Spleen (tissue), 11 donors: ENCODE measurements at regions not wholly inside any gene's neighbourhood (a gene's known extent, or its start where the extent isn't known, plus 50 kb on each side); places are given as distances from the start of the nearest gene placed in this dataset.
A peak's percentile ranks its signal among the peaks of the same experiment; 100 is the strongest.

ENCODE experiments used
- DNase-seq: peaks from one replicate; pipeline ENCODE4 v3.0.0-alpha.2; 2020
- H3K27ac ChIP-seq, 8 donors: fragments of 200-600 bp; sonication (generic) in 7 of 8; 1 replicate in 4 of 8; 2 replicates in 4 of 8; pipeline versions ENCODE4 v1.5.0 to v1.8.0; 2016 to 2021; ENCODE audit warnings: inconsistent platforms in 4 of 8, mild to moderate bottlenecking in 4 of 8, moderate library complexity in 1 of 8
- H3K27me3 ChIP-seq, 7 donors: fragments of 200-600 bp; sonication (generic) in 6 of 7; replicated peaks in 1 of 7; 1 replicate in 4 of 7; 2 replicates in 3 of 7; pipeline versions ENCODE4 v1.5.0 to v1.8.0; 2016 to 2021; ENCODE audit warnings: inconsistent platforms in 3 of 7, mild to moderate bottlenecking in 1 of 7
- H3K36me3 ChIP-seq, 6 donors: fragments of 200-600 bp; sonication (generic) in 5 of 6; 1 replicate in 4 of 6; 2 replicates in 2 of 6; pipeline versions ENCODE4 v1.5.0 to v1.8.0; 2016 to 2021; ENCODE audit warnings: inconsistent platforms in 2 of 6
- H3K4me1 ChIP-seq, 6 donors: fragments of 200-600 bp; sonication (generic) in 5 of 6; 1 replicate in 3 of 6; 2 replicates in 3 of 6; pipeline versions ENCODE4 v1.5.0 to v1.8.0; 2016 to 2021; ENCODE audit warnings: inconsistent platforms in 3 of 6
- H3K4me3 ChIP-seq, 8 donors: fragments of 200-600 bp; sonication (generic) in 7 of 8; 1 replicate in 4 of 8; 2 replicates in 4 of 8; pipeline versions ENCODE4 v1.5.0 to v1.8.0; 2016 to 2021; ENCODE audit warnings: inconsistent platforms in 4 of 8, mild to moderate bottlenecking in 4 of 8, moderate library complexity in 2 of 8
- H3K9me3 ChIP-seq, 8 donors: fragments of 200-600 bp; sonication (generic) in 7 of 8; 1 replicate in 4 of 8; 2 replicates in 4 of 8; pipeline versions ENCODE4 v1.5.0 to v1.8.0; 2016 to 2021; ENCODE audit warnings: inconsistent platforms in 4 of 8
- POLR2A ChIP-seq, 3 donors: fragments of 450-650 bp; IDR thresholded peaks; one replicate each; pipeline ENCODE4 v1.5.1; 2017; ENCODE audit warnings: antibody characterized with exemption in 3 of 3, mild to moderate bottlenecking in 1 of 3
- POLR2AphosphoS5 ChIP-seq, 3 donors: sonication (generic); formaldehyde crosslinking; IDR thresholded peaks; one replicate each; pipeline ENCODE4 v1.5.1; 2017; ENCODE audit warnings: antibody characterized with exemption in 3 of 3
- WGBS, 5 donors: extraction: QIAGEN DNeasy Blood & Tissue Kit in 3 of 5; methylation state at CpG; one replicate each; pipeline versions ENCODE4 v1.1.5 to v1.1.7; 2013 to 2018; 5-methylcytosine and 5-hydroxymethylcytosine counted together
- intact Hi-C: fragments of 100-400 bp; cut with DNase I; formaldehyde crosslinking; loops from one replicate; pipeline ENCODE4 v1.15.0; 2023; ENCODE audit warnings: low total_unique reads
- TF ChIP-seq, protein P1 (sequence below), 11 experiments: fragments of 200-600 bp in 7 of 11; fragments of 450-650 bp in 4 of 11; sonication (generic) in 4 of 11; IDR thresholded peaks in 8 of 11; conservative IDR thresholded peaks in 3 of 11; 1 replicate in 7 of 11; 2 replicates in 4 of 11; pipeline versions ENCODE4 v1.4.0 to v1.8.0; 2016 to 2021; ENCODE audit warnings: antibody characterized with exemption in 11 of 11, inconsistent platforms in 4 of 11, mild to moderate bottlenecking in 1 of 11
- donor health status: healthy with polysubstance abuse.
- donor health status: DM: no; HTN: no; CAD: no; lungs with moderate emphysema.
- donor health status: DM: no; HTN: no; CAD: no.
- donor health status: Bipolar disorder and iron deficiency.
- donor health status: healthy.
- donor health status: DM: no; HTN: no; CAD: no.
- donor health status: DM: yes; HTN: yes; CAD: no.

DNA sequence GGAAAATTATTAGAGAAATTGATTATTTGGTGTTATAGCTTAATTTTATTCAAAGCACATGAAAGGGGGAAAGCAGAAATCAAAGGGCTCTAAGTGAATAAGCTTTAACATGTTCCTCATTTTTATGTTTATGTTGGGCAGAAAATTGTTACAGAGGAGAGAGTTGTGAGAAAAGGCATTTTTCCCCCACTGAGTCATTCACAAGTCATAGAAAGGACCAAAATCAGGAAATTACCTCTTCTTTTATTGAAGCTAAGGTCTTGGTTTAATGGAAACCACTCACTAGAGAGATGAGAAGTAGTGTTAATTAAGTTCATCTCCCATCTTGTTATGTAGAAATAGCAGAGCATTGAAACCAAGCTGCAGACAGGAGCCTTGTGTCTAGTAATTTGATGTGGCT, 175.3 kb upstream of the THUMPD2 start:
- no peaks in the 10 kb centered on the region for H3K36me3 ChIP-seq
- H3K27me3 ChIP-seq: no peaks in the 10 kb centered on the region
- DNase-seq: no peak
- no peaks in the 10 kb centered on the region for H3K4me1 ChIP-seq
- H3K4me3 ChIP-seq: no peak overlapping the region
- no peak overlapping the region for H3K27ac ChIP-seq
- intact Hi-C loops: no loop called here
- no peaks in the 10 kb centered on the region for H3K9me3 ChIP-seq
- TF ChIP-seq POLR2AphosphoS5 (IDR thresholded peaks at IDR 0.05) (no peak), POLR2A (IDR thresholded peaks at IDR 0.05) (no peak)
- TF ChIP-seq, protein P1, sequence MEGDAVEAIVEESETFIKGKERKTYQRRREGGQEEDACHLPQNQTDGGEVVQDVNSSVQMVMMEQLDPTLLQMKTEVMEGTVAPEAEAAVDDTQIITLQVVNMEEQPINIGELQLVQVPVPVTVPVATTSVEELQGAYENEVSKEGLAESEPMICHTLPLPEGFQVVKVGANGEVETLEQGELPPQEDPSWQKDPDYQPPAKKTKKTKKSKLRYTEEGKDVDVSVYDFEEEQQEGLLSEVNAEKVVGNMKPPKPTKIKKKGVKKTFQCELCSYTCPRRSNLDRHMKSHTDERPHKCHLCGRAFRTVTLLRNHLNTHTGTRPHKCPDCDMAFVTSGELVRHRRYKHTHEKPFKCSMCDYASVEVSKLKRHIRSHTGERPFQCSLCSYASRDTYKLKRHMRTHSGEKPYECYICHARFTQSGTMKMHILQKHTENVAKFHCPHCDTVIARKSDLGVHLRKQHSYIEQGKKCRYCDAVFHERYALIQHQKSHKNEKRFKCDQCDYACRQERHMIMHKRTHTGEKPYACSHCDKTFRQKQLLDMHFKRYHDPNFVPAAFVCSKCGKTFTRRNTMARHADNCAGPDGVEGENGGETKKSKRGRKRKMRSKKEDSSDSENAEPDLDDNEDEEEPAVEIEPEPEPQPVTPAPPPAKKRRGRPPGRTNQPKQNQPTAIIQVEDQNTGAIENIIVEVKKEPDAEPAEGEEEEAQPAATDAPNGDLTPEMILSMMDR (IDR thresholded peaks at IDR 0.05 in 8 of 11, conservative IDR thresholded peaks at IDR 0.05 in 3 of 11): no peak

DNA sequence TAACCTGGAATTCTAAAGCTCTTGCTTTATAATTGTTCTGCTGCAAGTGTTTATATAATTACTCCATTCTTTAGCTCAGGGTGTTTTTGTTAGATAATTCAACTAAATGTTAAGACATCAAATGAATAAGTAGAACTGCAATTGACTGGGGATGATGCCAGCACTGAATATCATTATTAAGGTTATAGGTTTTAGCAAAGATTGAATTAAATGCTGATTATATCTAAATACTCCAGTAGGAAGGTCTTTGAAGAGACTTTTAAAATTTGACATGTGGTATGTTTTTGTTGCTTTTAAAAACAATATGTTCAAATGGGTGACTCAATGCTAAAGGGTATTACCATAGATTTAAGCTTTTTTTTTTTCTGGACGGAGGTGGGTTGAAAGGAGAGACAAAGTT, 170.1 kb upstream of the THUMPD2 start:
- 79 to 87% (median 84%) methylated on average over 1 of the region's 1 CpG for WGBS, 5 donors
- DNase-seq: no peak
- Histone ChIP-seq H3K4me3 (no peak overlapping the region), H3K27ac (no peak overlapping the region), H3K4me1 (no peaks in the 10 kb centered on the region), H3K9me3 (no peaks in the 10 kb centered on the region), H3K36me3 (no peaks in the 10 kb centered on the region), H3K27me3 (no peaks in the 10 kb centered on the region)
- TF ChIP-seq POLR2AphosphoS5 (IDR thresholded peaks at IDR 0.05) (no peak), POLR2A (IDR thresholded peaks at IDR 0.05) (no peak)
- TF ChIP-seq, protein P1 (IDR thresholded peaks at IDR 0.05 in 8 of 11, conservative IDR thresholded peaks at IDR 0.05 in 3 of 11): no peak
- intact Hi-C loops: no loop called here

DNA sequence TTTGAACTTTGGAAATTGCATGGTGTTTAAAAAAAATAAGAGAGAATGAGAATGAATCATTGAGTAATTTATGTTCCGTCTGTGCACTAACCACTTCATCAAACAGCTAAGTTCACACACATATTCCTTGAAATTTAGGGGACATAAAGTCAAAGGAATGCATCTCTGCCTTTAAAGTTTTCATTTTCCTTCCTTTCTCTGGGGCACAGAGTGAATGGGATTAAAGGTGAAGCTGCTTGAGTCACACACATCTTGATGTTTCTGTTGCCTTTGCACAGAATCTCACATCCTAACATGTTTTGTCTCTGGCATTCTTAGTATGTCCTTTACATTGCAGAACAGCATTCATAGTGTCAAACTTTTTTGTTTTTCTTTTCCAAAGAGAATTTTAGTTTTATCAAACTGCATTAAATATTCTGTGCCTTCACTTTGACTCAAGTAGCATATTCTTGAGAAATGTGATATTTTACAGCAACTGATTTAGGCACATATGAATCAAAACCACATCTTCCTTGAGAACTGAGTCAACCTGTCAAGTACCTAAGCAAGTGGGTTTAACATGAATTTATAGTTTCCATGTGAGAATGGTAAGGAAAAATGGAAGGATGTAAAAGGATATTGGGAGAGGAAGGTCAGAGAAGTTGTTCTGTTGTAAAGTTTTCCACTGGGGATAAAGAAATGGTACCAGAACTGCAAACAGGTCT, 169.1 kb upstream of the THUMPD2 start:
- WGBS, 5 donors: 50 to 79% (median 76%) methylated on average over 1 of the region's 1 CpG
- Histone ChIP-seq H3K36me3 (no peaks in the 10 kb centered on the region), H3K9me3 (no peaks in the 10 kb centered on the region), H3K27me3 (no peaks in the 10 kb centered on the region), H3K27ac (peak overlapping the region in 1 of 8 donors; percentile 22), H3K4me3 (no peak overlapping the region), H3K4me1 (no peaks in the 10 kb centered on the region)
- intact Hi-C loops: no loop called here
- no peak for DNase-seq
- TF ChIP-seq POLR2AphosphoS5 (IDR thresholded peaks at IDR 0.05) (no peak), POLR2A (IDR thresholded peaks at IDR 0.05) (no peak)
- TF ChIP-seq, protein P1 (IDR thresholded peaks at IDR 0.05 in 8 of 11, conservative IDR thresholded peaks at IDR 0.05 in 3 of 11): no peak

DNA sequence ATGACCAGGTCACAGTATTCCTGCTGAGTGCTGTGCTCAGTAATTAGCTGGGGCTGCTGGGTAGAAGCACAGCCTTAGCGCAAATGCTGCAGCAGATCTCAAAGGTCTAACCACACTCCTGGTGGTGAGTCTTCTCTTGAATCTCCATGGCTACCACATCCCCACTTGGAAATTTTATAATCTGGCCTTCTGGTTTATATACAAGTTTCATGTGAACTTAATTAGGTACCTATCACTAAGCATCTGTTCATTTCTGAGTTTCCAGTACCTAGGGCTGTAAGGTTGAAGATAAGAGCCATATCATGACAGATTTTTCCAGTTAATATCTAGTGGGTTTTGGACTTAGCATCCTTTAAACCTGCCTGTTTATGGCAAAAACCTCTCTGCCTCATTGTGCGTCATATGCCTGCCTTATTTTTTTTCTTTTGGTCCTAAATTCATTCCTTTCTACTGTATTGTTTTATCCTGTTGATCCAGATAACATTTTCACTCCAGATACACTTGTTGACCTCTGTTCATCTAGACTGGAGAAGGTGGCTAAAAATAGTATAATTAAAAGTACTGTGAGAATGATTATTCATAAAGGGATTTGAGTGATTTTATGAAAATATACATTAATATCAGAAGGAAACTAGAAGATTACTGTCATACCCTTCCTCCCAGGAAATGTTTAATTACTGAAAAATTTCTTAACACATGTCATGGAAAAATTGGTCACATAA, 168.4 kb upstream of the THUMPD2 start:
- DNase-seq: no peak

More for the DNA sequence above, 168.4 kb upstream of the THUMPD2 start:
- Histone ChIP-seq H3K36me3 (no peaks in the 10 kb centered on the region), H3K9me3 (no peaks in the 10 kb centered on the region), H3K4me1 (no peaks in the 10 kb centered on the region), H3K27ac (peak overlapping the region in 1 of 8 donors; percentile 17), H3K27me3 (no peaks in the 10 kb centered on the region), H3K4me3 (no peak overlapping the region)
- no peak for TF ChIP-seq POLR2A (IDR thresholded peaks at IDR 0.05)
- TF ChIP-seq, protein P1 (IDR thresholded peaks at IDR 0.05 in 8 of 11, conservative IDR thresholded peaks at IDR 0.05 in 3 of 11): no peak
- no peak for TF ChIP-seq POLR2AphosphoS5 (IDR thresholded peaks at IDR 0.05)
- 88 to 99% (median 93%) methylated on average over 2 of the region's 2 CpGs for WGBS, 5 donors
- intact Hi-C loops: no loop called here
